PFSK-1 (cell line): ENCODE measurements at regions not wholly inside any gene's neighbourhood (a gene's known extent, or its start where the extent isn't known, plus 50 kb on each side); places are given as distances from the start of the nearest gene placed in this dataset.

Experiments
- POLR2AphosphoS5 ChIP-seq: IDR thresholded peaks from 2 replicates; pipeline ENCODE4 v1.6.1; 2012; ENCODE audit warnings: low read depth, mild to moderate bottlenecking, control low read depth, low read length, moderate library complexity
- REST ChIP-seq, 2 experiments: IDR thresholded peaks; 2 replicates each; pipeline versions ENCODE4 v1.6.1 to v1.8.0; 2011 to 2012; ENCODE audit warnings: low read depth in 2 of 2, low read length in 2 of 2, control low read depth in 1 of 2, inconsistent platforms in 1 of 2, mild to moderate bottlenecking in 1 of 2, moderate library complexity in 1 of 2; ENCODE audit not compliant: insufficient read depth in 1 of 2
- SIN3A ChIP-seq: IDR thresholded peaks from 2 replicates; pipeline ENCODE4 v1.6.1; 2012; ENCODE audit warnings: mild to moderate bottlenecking, low read length, moderate library complexity, borderline replicate concordance; ENCODE audit not compliant: insufficient read depth
- TAF1 ChIP-seq: IDR thresholded peaks from 2 replicates; pipeline ENCODE4 v1.6.1; 2012; ENCODE audit warnings: low read length, control low read depth, borderline replicate concordance; ENCODE audit not compliant: insufficient read depth

DNA sequence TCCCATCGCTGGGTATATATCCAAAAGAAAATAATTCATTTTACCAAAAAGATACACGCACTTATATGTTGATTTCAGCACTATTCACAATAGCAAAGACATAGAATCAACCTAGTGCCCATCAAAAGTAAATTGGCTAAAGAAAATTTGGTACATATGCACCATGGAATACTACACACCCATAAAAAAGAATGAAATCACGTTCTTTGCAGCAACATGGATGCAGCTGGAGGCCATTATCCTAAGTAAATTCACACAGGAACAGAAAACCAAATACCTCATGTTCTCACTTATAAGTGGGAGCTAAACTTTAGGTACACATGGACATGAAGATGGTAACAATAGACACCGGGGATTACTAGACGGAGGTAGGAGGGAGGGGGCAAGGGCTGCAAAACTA, 50.0 kb upstream of the ZNF644 start:
- TF ChIP-seq POLR2AphosphoS5: no peak
- no peak for TF ChIP-seq TAF1
- TF ChIP-seq SIN3A: no peak
- no peak for TF ChIP-seq REST (IDR thresholded peaks at IDR 0.05; ENCODE audit: insufficient read depth in 1 of 2, low read depth in 2 of 2, low read length in 2 of 2)
